ENCODE measurements at regions not wholly inside any gene's neighbourhood (a gene's known extent, or its start where the extent isn't known, plus 50 kb on each side); places are given as distances from the start of the nearest gene placed in this dataset.

DNA sequence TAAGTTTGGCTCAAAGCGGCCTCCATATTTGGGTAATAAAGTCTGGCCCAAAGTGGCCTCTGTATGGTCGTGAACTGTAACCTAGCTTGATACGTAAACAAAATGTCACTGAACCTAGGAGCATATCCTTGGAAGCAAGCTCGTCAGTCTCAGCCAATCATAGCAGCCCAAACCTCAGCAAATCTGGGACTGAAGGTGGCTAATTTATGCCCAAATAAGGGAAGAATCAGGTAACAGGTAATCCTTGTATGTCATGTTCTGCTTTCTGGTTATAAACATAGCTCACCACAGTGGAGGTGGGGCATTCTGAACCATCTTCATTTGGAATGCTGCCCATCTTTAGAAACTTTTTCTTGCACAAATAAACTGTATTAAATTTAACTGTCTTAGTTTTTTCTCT is 281.1 kb downstream of the TTLL7 start:
- ATAC-seq: no peak
- Mint-ChIP-seq H3K36me3 (no peaks in the 10 kb centered on the region), H3K27ac (no peak overlapping the region), H3K9me3 (no peaks in the 10 kb centered on the region), H3K4me1 (no peaks in the 10 kb centered on the region), H3K4me3 (no peak overlapping the region), H3K27me3 (no peaks in the 10 kb centered on the region)

- Mint-ChIP-seq H3K27ac (no peak overlapping the region), H3K4me1 (no peaks in the 10 kb centered on the region), H3K36me3 (no peaks in the 10 kb centered on the region), H3K27me3 (no peaks in the 10 kb centered on the region), H3K4me3 (no peak overlapping the region), H3K9me3 (no peaks in the 10 kb centered on the region)
- no peak for ATAC-seq
Measured at GRCh38 chr1:83716641-83717040, 282.3 kb downstream of the TTLL7 start.

DNA sequence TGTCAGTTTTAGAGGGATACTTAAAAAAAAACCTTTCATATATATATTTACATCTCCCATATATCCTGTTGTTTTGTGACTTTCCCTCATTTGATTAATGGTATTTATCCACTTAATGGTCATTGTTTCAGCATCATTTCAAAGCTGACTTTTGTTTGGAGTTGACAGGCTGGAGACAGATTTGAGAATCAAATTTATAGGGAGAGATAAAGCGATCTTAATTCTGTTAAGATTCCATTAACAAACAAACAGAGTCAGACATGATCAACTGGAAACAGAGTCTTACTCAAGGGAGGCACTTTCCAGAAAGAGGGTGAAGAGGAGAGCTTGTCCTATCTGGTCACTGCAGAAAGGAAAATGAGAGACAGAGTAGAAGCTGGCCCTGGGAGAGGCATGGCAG is 283.4 kb downstream of the TTLL7 start:
- Mint-ChIP-seq H3K36me3 (no peaks in the 10 kb centered on the region), H3K9me3 (no peaks in the 10 kb centered on the region), H3K27me3 (no peaks in the 10 kb centered on the region), H3K27ac (no peak overlapping the region), H3K4me1 (no peaks in the 10 kb centered on the region), H3K4me3 (no peak overlapping the region)
- no peak for ATAC-seq

GRCh38 chr1:83709662-83710061 is 289.3 kb downstream of the TTLL7 start:
- Mint-ChIP-seq H3K9me3 (no peaks in the 10 kb centered on the region), H3K27ac (no peak overlapping the region), H3K27me3 (no peaks in the 10 kb centered on the region), H3K36me3 (no peaks in the 10 kb centered on the region), H3K4me3 (no peak overlapping the region), H3K4me1 (no peaks in the 10 kb centered on the region)
- no peak for ATAC-seq

DNA sequence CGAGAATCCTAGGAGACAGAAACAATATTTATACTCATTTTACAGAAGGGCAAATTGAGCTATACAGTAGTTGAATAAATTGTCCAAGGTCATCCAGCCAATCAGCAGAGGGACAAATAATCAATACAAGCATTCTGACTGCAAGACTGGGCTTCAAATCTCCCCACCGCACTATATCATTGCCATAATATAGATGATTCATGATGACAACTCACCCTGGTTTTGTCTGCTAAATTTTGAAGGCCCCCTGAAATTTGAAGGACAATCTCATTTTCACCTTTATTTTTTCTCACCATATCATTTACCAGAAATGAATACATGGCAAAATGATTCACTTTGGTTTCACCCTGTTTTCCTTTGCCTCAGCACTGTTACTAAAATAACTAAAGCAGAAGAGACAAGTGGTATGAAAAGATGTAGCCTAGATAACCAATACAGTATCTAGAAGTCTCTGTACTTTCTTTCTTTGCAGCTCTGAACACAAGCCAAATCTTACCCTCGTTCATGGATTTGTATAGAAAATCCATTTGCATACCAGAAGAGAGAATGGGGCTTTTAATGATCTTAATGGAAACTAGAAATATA is 292.5 kb downstream of the TTLL7 start:
- H3K27ac Mint-ChIP-seq: no peak overlapping the region
- no peaks in the 10 kb centered on the region for H3K27me3 Mint-ChIP-seq
- H3K4me3 Mint-ChIP-seq: no peak overlapping the region
- H3K9me3 Mint-ChIP-seq: no peaks in the 10 kb centered on the region
- ATAC-seq: no peak
- no peaks in the 10 kb centered on the region for H3K36me3 Mint-ChIP-seq
- H3K4me1 Mint-ChIP-seq: no peaks in the 10 kb centered on the region

DNA sequence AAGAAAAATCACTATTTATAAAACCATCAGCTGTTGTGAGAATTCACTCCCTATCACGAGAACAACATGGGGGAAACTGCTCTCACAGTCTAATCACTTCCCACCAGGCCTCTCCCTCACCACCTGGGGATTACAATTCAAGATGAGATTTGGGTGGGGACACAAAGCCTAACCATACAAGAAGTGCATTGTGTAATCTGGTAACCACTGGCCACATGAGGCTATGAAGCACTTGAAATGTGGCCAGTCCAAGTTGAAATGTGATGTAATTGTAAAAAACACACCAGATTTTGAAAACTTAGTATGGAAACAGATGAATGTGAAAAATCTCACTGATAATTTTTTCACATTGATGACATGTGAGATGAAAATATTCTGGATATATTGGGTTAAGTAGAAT is 293.8 kb downstream of the TTLL7 start:
- Mint-ChIP-seq H3K4me1 (no peaks in the 10 kb centered on the region), H3K27me3 (no peaks in the 10 kb centered on the region), H3K9me3 (no peaks in the 10 kb centered on the region), H3K4me3 (no peak overlapping the region), H3K36me3 (no peaks in the 10 kb centered on the region), H3K27ac (no peak overlapping the region)
- ATAC-seq: no peak

DNA sequence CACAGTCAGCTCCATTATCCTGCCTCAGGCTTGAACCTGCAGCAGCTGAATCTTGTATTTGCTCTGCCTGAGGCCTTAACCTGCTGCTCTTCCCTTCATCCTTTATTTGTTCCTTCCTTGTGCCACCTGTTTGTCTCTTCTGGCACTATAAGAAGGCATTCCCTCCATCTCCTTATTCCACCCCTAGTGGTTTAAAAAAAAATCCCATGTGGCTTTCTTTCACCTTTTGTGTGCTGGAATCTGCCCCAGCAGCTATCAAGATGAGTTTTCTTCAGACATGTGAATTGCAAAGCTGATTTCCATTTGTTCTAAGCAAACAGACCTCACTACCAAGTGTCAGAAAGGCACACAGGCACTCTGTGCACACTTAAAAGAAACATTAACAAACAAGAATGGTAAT is 294.6 kb downstream of the TTLL7 start:
- no peaks in the 10 kb centered on the region for H3K4me1 Mint-ChIP-seq
- no peak overlapping the region for H3K27ac Mint-ChIP-seq
- H3K4me3 Mint-ChIP-seq: no peak overlapping the region
- ATAC-seq: no peak
- H3K27me3 Mint-ChIP-seq: no peaks in the 10 kb centered on the region
- H3K9me3 Mint-ChIP-seq: peaks cover 1% of the 10 kb centered on the region
- H3K36me3 Mint-ChIP-seq: no peaks in the 10 kb centered on the region

DNA sequence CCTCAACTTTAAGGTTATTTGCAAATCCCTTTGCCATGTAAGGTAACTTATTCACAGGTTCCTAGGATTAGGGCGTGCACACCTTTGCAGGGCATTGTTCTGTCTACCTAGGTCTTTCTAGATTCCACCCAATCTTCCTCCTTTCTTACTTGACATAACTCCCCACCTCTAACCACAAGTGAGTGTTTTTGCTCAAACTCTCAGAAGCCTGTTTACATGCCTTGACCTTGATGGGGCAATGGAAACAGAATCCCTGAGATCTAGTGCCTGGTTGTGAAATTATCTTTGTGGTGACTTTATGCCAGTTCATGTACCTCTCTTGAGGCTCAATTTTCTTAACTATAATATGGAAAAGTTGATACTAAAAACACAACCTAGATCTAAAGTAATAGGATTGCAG is 296.6 kb downstream of the TTLL7 start:
- peaks cover 3% of the 10 kb centered on the region for H3K9me3 Mint-ChIP-seq
- H3K4me3 Mint-ChIP-seq: no peak overlapping the region
- H3K27ac Mint-ChIP-seq: no peak overlapping the region
- H3K4me1 Mint-ChIP-seq: peaks cover 2% of the 10 kb centered on the region
- H3K27me3 Mint-ChIP-seq: no peaks in the 10 kb centered on the region
- ATAC-seq: no peak
- H3K36me3 Mint-ChIP-seq: no peaks in the 10 kb centered on the region

DNA sequence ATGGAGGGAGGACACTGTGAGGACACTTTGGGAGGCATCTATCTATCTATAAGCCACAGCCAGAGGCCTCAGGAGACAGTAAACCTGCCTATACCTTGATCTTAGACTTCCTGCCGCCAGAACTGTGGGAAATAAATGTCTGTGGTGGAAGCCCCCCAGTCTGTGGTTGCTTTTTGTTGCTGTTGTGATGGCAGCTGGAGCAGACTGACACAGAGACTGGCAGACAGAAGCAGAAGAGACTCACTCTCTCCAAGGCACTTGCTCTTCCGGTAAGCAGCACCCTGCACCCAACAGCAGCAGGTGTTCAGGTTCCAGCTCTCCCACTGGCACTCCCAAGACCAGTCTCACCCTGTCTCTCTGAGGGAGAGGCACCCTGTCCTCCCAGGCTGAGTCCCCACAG is 297.6 kb downstream of the TTLL7 start:
- H3K4me3 Mint-ChIP-seq: no peak overlapping the region
- H3K9me3 Mint-ChIP-seq: peaks cover 3% of the 10 kb centered on the region
- no peak overlapping the region for H3K27ac Mint-ChIP-seq
- H3K27me3 Mint-ChIP-seq: no peaks in the 10 kb centered on the region
- peaks cover 10% of the 10 kb centered on the region for H3K4me1 Mint-ChIP-seq
- no peak for ATAC-seq
- H3K36me3 Mint-ChIP-seq: no peaks in the 10 kb centered on the region

DNA sequence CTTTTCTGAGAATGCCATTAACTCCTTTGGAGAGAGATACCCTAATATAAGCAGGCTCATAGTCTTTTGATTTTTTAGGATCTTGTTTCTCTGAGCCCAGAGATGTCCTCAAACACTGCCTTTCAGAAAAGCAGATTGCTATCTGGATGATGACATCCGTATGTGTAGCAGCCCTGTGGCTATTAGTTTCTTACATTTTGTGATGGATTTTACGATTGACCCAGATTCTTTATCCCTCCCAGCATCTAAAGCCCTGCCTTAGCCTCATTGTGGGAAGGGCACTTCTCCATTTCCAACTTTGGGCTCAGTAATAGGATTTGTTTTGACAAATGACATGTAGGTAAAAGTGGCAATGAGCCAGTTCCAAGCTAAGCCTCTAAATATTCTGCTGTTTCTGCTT is 300.3 kb downstream of the TTLL7 start:
- Mint-ChIP-seq H3K4me1 (peaks cover 17% of the 10 kb centered on the region), H3K9me3 (peaks cover 3% of the 10 kb centered on the region), H3K36me3 (no peaks in the 10 kb centered on the region), H3K27me3 (no peaks in the 10 kb centered on the region), H3K4me3 (no peak overlapping the region), H3K27ac (no peak overlapping the region)
- ATAC-seq: no peak

- H3K27me3 Mint-ChIP-seq: no peaks in the 10 kb centered on the region
- peaks cover 24% of the 10 kb centered on the region for H3K4me1 Mint-ChIP-seq
- peaks cover 3% of the 10 kb centered on the region for H3K9me3 Mint-ChIP-seq
- no peaks in the 10 kb centered on the region for H3K36me3 Mint-ChIP-seq
- H3K4me3 Mint-ChIP-seq: no peak overlapping the region
- H3K27ac Mint-ChIP-seq: no peak overlapping the region
- ATAC-seq: no peak
Measured at GRCh38 chr1:83697961-83698360, 301.0 kb downstream of the TTLL7 start.

DNA sequence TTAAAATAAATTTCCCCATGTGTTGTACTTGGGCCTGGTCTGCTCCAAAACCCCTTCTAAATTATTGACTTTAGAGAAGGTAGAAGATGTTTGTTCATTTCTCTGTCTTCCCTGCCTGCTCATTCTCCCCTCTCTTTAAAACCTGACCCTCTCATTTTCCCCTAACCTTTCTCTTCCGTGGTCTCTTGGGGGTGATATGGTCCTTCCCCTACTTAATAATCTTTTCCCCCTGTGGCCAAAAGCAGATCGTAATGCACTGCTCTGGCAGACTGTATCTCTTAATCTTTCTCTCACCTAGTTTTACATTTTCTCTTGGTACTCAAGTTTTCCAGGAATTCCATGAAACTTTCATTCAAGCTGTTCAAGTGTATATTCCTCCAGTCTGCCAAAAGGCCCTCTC is 301.7 kb downstream of the TTLL7 start:
- Mint-ChIP-seq H3K27ac (no peak overlapping the region), H3K4me1 (peaks cover 29% of the 10 kb centered on the region), H3K36me3 (no peaks in the 10 kb centered on the region), H3K27me3 (no peaks in the 10 kb centered on the region), H3K9me3 (peaks cover 3% of the 10 kb centered on the region), H3K4me3 (no peak overlapping the region)
- no peak for ATAC-seq

DNA sequence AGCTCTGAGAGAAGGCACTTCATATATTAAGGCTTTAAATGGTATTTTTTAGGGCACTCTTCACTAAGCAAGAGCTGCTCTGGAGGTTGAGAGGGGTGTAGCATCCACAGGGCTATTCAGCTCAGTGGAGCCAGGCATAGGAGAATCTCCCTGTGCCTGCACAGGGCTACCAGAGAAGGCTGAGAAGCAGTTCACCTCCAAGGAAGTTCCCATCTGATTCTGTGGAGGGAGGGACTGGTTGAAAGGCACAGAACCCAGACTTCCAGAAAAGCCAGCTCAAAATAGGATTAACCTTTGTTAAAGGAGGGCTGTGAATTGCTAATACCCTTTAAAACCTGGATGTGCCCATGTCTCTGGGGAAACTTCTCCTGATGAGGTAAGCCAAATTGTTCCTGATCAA is 304.5 kb downstream of the TTLL7 start:
- H3K4me1 Mint-ChIP-seq: peaks cover 39% of the 10 kb centered on the region
- no peak overlapping the region for H3K27ac Mint-ChIP-seq
- ATAC-seq: no peak
- no peaks in the 10 kb centered on the region for H3K27me3 Mint-ChIP-seq
- H3K4me3 Mint-ChIP-seq: no peak overlapping the region
- no peaks in the 10 kb centered on the region for H3K36me3 Mint-ChIP-seq
- H3K9me3 Mint-ChIP-seq: peaks cover 9% of the 10 kb centered on the region

DNA sequence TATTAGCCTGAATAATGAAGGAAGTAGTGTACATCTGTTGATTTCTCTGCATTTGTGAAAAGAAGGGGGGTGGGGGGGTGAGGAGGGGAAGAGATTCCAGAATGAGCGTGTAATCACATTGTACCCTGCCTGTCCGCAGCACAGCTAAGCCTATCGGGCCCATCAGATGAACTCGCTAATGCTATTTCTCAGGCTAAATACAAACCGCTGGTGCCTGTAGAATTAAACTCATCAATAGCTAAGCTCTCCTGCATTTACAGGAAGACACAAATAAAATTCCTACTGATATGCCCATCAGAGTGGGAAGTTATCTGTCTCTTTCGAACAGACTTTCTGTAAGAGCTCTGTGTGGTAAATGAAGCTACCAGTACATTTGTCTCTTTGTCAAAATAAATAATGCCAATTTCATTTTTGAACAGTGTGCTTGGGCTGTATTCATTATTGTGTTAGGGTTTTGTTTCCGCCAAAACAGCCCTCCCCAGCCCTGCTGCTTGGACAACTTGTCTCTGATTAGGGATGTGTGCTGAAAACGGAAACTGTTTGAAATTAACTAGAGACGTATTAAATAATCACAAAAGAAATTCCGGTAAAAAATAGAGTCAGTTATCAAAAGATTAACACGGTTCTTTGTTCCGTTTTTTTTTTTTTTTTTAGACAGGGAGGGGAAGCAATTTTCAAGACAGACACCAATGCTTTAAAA is 305.4 kb downstream of the TTLL7 start:
- no peak for ATAC-seq
- Mint-ChIP-seq H3K4me1 (peaks cover 39% of the 10 kb centered on the region), H3K27me3 (no peaks in the 10 kb centered on the region), H3K9me3 (peaks cover 8% of the 10 kb centered on the region), H3K27ac (no peak overlapping the region), H3K4me3 (peak overlapping the region; percentile 76), H3K36me3 (no peaks in the 10 kb centered on the region)

DNA sequence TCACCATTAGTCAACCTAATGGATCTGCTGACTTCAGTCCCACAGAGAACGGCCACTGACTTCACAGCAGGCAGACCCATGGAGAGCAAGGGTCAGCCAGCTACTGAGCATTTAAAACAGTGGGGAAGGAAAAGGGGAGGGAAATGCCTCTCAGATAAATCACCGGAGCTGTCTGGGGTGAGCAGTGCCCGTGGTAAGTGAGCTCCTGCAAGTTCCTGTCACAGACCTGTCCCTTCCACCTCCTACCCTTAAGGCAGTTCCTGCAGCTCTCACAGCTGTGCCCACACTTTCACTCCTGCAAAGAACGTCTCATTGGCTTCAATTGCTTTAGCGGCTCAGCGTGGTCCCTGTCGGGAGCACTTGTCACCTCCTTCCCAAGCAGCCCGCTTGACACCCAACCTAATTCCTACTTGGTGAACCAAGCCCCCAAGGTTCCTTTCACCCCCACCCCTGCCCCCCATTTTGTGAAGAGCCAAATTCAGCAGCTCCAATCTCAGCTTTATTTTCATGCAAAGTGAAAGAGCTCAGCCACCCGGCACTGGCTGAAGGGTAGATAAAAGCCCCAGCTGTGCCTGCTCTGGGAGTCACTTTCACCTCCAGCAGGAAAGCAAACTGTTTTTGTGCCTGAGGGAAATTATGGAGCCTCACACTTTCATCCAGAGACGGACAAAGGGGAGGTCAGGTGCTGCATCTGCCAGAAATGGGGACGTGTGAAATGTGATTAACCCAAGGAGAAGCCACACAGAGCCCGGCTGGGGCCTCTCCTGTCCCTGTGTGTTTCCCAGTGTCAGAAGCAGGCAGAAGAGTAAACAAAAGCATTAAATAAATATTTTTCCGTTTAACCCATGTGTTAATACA is 306.2 kb downstream of the TTLL7 start:
- peak; percentile 72 for ATAC-seq
- Mint-ChIP-seq H3K9me3 (peaks cover 8% of the 10 kb centered on the region), H3K27ac (no peak overlapping the region), H3K4me1 (peaks cover 39% of the 10 kb centered on the region), H3K27me3 (no peaks in the 10 kb centered on the region), H3K36me3 (no peaks in the 10 kb centered on the region), H3K4me3 (peak overlapping the region; percentile 76)
